Uterus (tissue), 3 donors: ENCODE measurements at regions not wholly inside any gene's neighbourhood (a gene's known extent, or its start where the extent isn't known, plus 50 kb on each side); places are given as distances from the start of the nearest gene placed in this dataset.

ENCODE experiments used
- DNase-seq, 2 donors: peaks; one replicate each; pipeline ENCODE4 v3.0.0-alpha.2; 2019 to 2020
- H3K27ac ChIP-seq, 2 donors: fragments of 200-600 bp; sonication (generic); 1 replicate in 1 of 2; 2 replicates in 1 of 2; pipeline ENCODE4 v1.5.1; 2016 to 2018
- H3K27me3 ChIP-seq, 2 donors: fragments of 200-600 bp; sonication (generic); one replicate each; pipeline ENCODE4 v1.5.1; 2018 to 2019; ENCODE audit warnings: control low read depth in 1 of 2
- H3K36me3 ChIP-seq, 2 donors: fragments of 200-600 bp; sonication (generic); one replicate each; pipeline ENCODE4 v1.5.1; 2019; ENCODE audit warnings: control low read depth in 1 of 2
- H3K4me1 ChIP-seq, 2 donors: fragments of 200-600 bp; sonication (generic); one replicate each; pipeline ENCODE4 v1.5.1; 2018 to 2019; ENCODE audit warnings: control low read depth in 1 of 2
- H3K4me3 ChIP-seq, 2 donors: fragments of 200-600 bp; sonication (generic); 1 replicate in 1 of 2; 2 replicates in 1 of 2; pipeline ENCODE4 v1.5.1; 2018 to 2019; ENCODE audit warnings: mild to moderate bottlenecking in 1 of 2
- H3K9me3 ChIP-seq, 2 donors: fragments of 200-600 bp; sonication (generic); one replicate each; pipeline ENCODE4 v1.5.1; 2019; ENCODE audit warnings: control low read depth in 1 of 2
- POLR2A ChIP-seq, 2 donors: fragments of 450-650 bp; IDR thresholded peaks; one replicate each; pipeline ENCODE4 v1.6.1; 2016; ENCODE audit warnings: antibody characterized with exemption in 2 of 2, mild to moderate bottlenecking in 1 of 2, moderate library complexity in 1 of 2
- intact Hi-C: fragments of 100-400 bp; cut with DNase I; formaldehyde crosslinking; loops from one replicate; pipeline ENCODE4 v1.15.1; 2023; ENCODE audit warnings: low total_unique reads
- TF ChIP-seq, protein P1 (sequence below), 4 experiments: fragments of 200-600 bp in 2 of 4; fragments of 450-650 bp in 2 of 4; sonication (generic) in 2 of 4; IDR thresholded peaks; one replicate each; pipeline ENCODE4 v1.5.1; 2016 to 2019; ENCODE audit warnings: antibody characterized with exemption in 4 of 4, mild to moderate bottlenecking in 2 of 4, moderate library complexity in 1 of 4
- donor health status: DM: yes; HTN: yes; CAD: no.

DNA sequence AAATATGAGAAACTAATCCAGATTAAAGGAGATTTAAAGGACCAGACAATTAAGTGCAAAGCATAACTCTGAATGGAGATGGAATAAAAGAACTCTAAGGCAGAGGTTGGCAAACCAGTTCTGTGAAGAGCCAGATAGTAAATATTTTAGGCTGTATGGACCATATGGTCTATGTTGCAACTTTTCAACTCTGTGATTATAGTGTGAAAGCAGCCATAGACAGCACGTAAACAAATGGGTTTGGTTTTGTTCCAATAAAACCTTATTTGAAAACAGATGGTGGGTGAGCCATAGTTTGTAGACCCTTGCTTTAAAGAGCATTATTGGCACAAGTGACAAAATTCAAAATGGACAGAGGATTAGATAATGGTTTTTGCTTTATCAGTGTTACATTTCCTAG is 884.1 kb downstream of the CCSER2 start:
- no peaks in the 10 kb centered on the region for H3K9me3 ChIP-seq
- H3K4me3 ChIP-seq = no peak overlapping the region
- intact Hi-C loops = no loop called here
- no peaks in the 10 kb centered on the region for H3K27me3 ChIP-seq
- no peaks in the 10 kb centered on the region for H3K36me3 ChIP-seq
- no peak overlapping the region for H3K27ac ChIP-seq
- DNase-seq = no peak
- H3K4me1 ChIP-seq = no peaks in the 10 kb centered on the region
- no peak for TF ChIP-seq POLR2A (IDR thresholded peaks at IDR 0.05)
- TF ChIP-seq, protein P1, sequence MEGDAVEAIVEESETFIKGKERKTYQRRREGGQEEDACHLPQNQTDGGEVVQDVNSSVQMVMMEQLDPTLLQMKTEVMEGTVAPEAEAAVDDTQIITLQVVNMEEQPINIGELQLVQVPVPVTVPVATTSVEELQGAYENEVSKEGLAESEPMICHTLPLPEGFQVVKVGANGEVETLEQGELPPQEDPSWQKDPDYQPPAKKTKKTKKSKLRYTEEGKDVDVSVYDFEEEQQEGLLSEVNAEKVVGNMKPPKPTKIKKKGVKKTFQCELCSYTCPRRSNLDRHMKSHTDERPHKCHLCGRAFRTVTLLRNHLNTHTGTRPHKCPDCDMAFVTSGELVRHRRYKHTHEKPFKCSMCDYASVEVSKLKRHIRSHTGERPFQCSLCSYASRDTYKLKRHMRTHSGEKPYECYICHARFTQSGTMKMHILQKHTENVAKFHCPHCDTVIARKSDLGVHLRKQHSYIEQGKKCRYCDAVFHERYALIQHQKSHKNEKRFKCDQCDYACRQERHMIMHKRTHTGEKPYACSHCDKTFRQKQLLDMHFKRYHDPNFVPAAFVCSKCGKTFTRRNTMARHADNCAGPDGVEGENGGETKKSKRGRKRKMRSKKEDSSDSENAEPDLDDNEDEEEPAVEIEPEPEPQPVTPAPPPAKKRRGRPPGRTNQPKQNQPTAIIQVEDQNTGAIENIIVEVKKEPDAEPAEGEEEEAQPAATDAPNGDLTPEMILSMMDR (IDR thresholded peaks at IDR 0.05) = no peak

DNA sequence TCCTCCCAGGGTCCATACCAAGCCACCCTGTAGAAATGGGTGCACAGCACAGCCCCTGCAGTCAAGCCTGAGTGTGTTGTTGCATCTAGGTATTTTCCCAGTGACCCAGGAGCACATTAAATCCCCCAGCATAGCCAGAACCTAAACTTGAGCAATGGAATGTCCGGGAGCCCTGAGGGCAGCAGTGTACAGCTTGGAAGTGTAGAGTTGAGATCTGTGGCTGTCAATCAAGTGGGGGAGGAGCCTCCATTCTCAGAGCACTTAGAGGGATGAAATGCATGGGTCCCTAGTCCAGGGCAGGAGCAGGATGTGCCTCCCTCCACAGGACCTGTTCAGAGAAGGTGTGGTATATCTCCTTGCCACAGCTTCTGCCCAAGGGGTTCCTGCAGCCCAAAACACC is 885.1 kb downstream of the CCSER2 start:
- intact Hi-C loops = no loop called here
- no peak overlapping the region for H3K4me3 ChIP-seq
- no peaks in the 10 kb centered on the region for H3K27me3 ChIP-seq
- no peaks in the 10 kb centered on the region for H3K4me1 ChIP-seq
- no peaks in the 10 kb centered on the region for H3K36me3 ChIP-seq
- no peak overlapping the region for H3K27ac ChIP-seq
- no peak for DNase-seq
- no peak for TF ChIP-seq POLR2A (IDR thresholded peaks at IDR 0.05)
- TF ChIP-seq, protein P1 (IDR thresholded peaks at IDR 0.05) = no peak
- no peaks in the 10 kb centered on the region for H3K9me3 ChIP-seq

DNA sequence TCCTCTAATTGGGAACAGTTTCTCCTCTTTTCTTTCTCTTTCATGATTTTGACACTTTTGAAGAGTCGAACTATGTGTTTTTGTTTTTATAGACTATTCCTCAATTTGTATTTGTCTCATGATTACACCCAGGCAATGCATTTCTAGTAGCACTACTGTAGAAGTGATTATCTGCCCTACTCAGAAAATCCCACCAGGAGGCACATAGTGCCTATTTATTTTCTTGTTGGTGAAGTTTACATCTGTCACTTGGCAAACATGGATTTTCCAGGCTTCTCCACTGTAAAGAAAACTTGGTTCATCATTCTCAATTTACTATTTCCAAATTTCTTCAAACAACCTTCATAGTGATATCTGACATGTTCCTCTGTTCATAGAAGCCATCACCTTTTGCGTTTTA is 893.9 kb downstream of the CCSER2 start:
- H3K27ac ChIP-seq = no peak overlapping the region
- TF ChIP-seq, protein P1 (IDR thresholded peaks at IDR 0.05) = no peak
- TF ChIP-seq POLR2A (IDR thresholded peaks at IDR 0.05) = no peak

DNA sequence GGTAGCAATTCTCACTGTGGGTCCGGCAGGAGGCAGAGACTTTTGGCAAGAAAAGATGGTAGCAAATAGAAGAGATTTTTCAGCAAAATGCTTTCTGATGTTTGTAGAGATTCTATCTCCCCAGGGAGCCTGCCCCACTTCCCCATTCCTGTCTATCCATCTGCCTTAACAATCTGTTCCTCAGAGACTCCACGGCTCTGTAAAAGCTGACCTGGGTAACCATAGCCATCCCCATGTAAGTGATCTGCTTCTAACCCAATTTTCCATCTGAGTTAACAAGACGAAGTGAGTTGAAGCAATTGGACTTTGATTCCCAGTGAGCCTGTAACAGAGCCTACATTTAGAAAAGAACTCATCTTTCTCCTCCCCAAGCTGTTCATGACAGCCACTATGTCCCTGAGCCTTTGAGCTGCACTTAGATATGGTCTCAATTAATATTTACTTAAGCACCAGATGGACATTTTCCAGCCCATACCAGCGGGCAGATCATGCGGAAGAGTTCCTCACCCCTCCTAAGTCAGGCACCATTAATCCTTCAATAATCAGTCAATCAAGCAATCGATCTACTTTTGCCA is 896.1 kb downstream of the CCSER2 start:
- intact Hi-C loops = no loop called here
- H3K4me1 ChIP-seq = no peaks in the 10 kb centered on the region
- DNase-seq = no peak

More for the DNA sequence above, 893.9 kb downstream of the CCSER2 start:
- intact Hi-C loops = no loop called here
- Histone ChIP-seq H3K9me3 (no peaks in the 10 kb centered on the region), H3K4me3 (no peak overlapping the region), H3K27me3 (no peaks in the 10 kb centered on the region), H3K36me3 (no peaks in the 10 kb centered on the region), H3K4me1 (no peaks in the 10 kb centered on the region)
- DNase-seq = no peak

DNA sequence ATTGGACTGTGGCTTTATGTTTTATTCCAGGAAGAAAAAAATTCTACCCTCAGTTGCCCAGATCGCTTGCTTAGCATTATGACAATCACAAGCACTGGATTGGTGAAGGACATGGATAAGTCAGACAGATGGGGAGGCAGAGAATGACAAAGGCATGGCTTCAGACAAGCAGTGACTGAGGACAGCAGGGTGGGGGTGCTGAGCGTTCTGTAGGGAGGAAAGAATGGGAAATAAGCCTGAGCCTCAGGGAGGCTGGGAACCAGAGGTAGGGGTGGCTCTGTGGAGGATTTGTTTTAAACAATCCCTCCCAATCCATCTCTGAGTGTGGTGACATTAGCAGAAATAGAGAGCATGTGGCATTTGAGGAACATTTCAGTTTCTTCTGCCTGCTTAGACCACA is 896.9 kb downstream of the CCSER2 start:
- H3K27ac ChIP-seq = no peak overlapping the region
- intact Hi-C loops = no loop called here

More for the DNA sequence above, 896.1 kb downstream of the CCSER2 start:
- TF ChIP-seq POLR2A (IDR thresholded peaks at IDR 0.05) = no peak
- TF ChIP-seq, protein P1 (IDR thresholded peaks at IDR 0.05) = no peak
- H3K27ac ChIP-seq = no peak overlapping the region
- H3K9me3 ChIP-seq = no peaks in the 10 kb centered on the region
- H3K4me3 ChIP-seq = no peak overlapping the region
- no peaks in the 10 kb centered on the region for H3K27me3 ChIP-seq
- H3K36me3 ChIP-seq = no peaks in the 10 kb centered on the region

More for the DNA sequence above, 896.9 kb downstream of the CCSER2 start:
- Histone ChIP-seq H3K4me1 (no peaks in the 10 kb centered on the region), H3K27me3 (no peaks in the 10 kb centered on the region), H3K4me3 (no peak overlapping the region), H3K9me3 (no peaks in the 10 kb centered on the region), H3K36me3 (no peaks in the 10 kb centered on the region)
- DNase-seq = no peak
- no peak for TF ChIP-seq POLR2A (IDR thresholded peaks at IDR 0.05)
- TF ChIP-seq, protein P1 (IDR thresholded peaks at IDR 0.05) = no peak
